Spleen (tissue), 7 donors: ENCODE measurements at regions not wholly inside any gene's neighbourhood (a gene's known extent, or its start where the extent isn't known, plus 50 kb on each side); places are given as distances from the start of the nearest gene placed in this dataset.

Source experiments
- CTCF ChIP-seq, 11 experiments: fragments of 200-600 bp in 7 of 11; fragments of 450-650 bp in 4 of 11; sonication (generic) in 4 of 11; IDR thresholded peaks in 8 of 11; conservative IDR thresholded peaks in 3 of 11; 1 replicate in 7 of 11; 2 replicates in 4 of 11; pipeline versions ENCODE4 v1.4.0 to v1.8.0; 2016 to 2021; ENCODE audit warnings: antibody characterized with exemption in 11 of 11, inconsistent platforms in 4 of 11, mild to moderate bottlenecking in 1 of 11
- POLR2A ChIP-seq, 3 donors: fragments of 450-650 bp; IDR thresholded peaks; one replicate each; pipeline ENCODE4 v1.5.1; 2017; ENCODE audit warnings: antibody characterized with exemption in 3 of 3, mild to moderate bottlenecking in 1 of 3
- POLR2AphosphoS5 ChIP-seq, 3 donors: sonication (generic); formaldehyde crosslinking; IDR thresholded peaks; one replicate each; pipeline ENCODE4 v1.5.1; 2017; ENCODE audit warnings: antibody characterized with exemption in 3 of 3
- donor health status: DM: no; HTN: no; CAD: no; lungs with moderate emphysema.
- donor health status: DM: no; HTN: no; CAD: no.
- donor health status: DM: no; HTN: no; CAD: no.

GRCh38 chr13:31955741-31956140 lies 75.8 kb upstream of the FRY start:
- no peak for TF ChIP-seq POLR2AphosphoS5 (IDR thresholded peaks at IDR 0.05)
- TF ChIP-seq CTCF (IDR thresholded peaks at IDR 0.05 in 8 of 11, conservative IDR thresholded peaks at IDR 0.05 in 3 of 11), result no peak
- TF ChIP-seq POLR2A (IDR thresholded peaks at IDR 0.05), result no peak
